ENCODE measurements at regions not wholly inside any gene's neighbourhood (a gene's known extent, or its start where the extent isn't known, plus 50 kb on each side); places are given as distances from the start of the nearest gene placed in this dataset.

GRCh38 chr21:43290421-43291346 is 121.9 kb downstream of the CRYAA start:
- no peak for DNase-seq (ENCODE audit: low spot score)
- TF ChIP-seq CTCF (conservative IDR thresholded peaks at IDR 0.05; ENCODE audit: low read depth, low read length) (no peak), EZH2 (IDR thresholded peaks at IDR 0.05; ENCODE audit: borderline replicate concordance, low read depth, low read length, poor library complexity, severe bottlenecking) (no peak)
- intact Hi-C loops (cut with micrococcal nuclease; ENCODE audit: unreplicated experiment), result no loop called here
- no peaks in the 10 kb centered on the region for H3K9me3 ChIP-seq (ENCODE audit: low read depth, low read length, poor library complexity, severe bottlenecking)
- H3K36me3 ChIP-seq (ENCODE audit: insufficient read depth, low read length, poor library complexity, severe bottlenecking), result no peaks in the 10 kb centered on the region
- H3K4me1 ChIP-seq (ENCODE audit: insufficient read depth, low read length, poor library complexity, severe bottlenecking), result no peaks in the 10 kb centered on the region
- no peak overlapping the region for H3K27ac ChIP-seq (ENCODE audit: low read depth, low read length, poor library complexity, severe bottlenecking)
- POLR2A ChIA-PET (ENCODE audit: low non-redundant PET), result no interaction called here
- no peak overlapping the region for H3K4me3 ChIP-seq (ENCODE audit: low read depth, low read length, poor library complexity, severe bottlenecking)
- no TSS peak for BruUV-seq (replicated peaks)
- H3K27me3 ChIP-seq (replicated peaks; ENCODE audit: insufficient read depth, low read depth, low read length, poor library complexity), result no peaks in the 10 kb centered on the region
- CTCF ChIA-PET, result no interaction called here

GRCh38 chr21:43289966-43290365 is 121.2 kb downstream of the CRYAA start:
- no peak for DNase-seq (ENCODE audit: low spot score)
- no peaks in the 10 kb centered on the region for H3K4me1 ChIP-seq (ENCODE audit: insufficient read depth, low read length, poor library complexity, severe bottlenecking)
- no peak overlapping the region for H3K4me3 ChIP-seq (ENCODE audit: low read depth, low read length, poor library complexity, severe bottlenecking)
- H3K36me3 ChIP-seq (ENCODE audit: insufficient read depth, low read length, poor library complexity, severe bottlenecking), result no peaks in the 10 kb centered on the region
- H3K27me3 ChIP-seq (replicated peaks; ENCODE audit: insufficient read depth, low read depth, low read length, poor library complexity), result no peaks in the 10 kb centered on the region
- no peak overlapping the region for H3K27ac ChIP-seq (ENCODE audit: low read depth, low read length, poor library complexity, severe bottlenecking)
- intact Hi-C loops (cut with micrococcal nuclease; ENCODE audit: unreplicated experiment), result no loop called here
- CTCF ChIA-PET, result no interaction called here
- H3K9me3 ChIP-seq (ENCODE audit: low read depth, low read length, poor library complexity, severe bottlenecking), result no peaks in the 10 kb centered on the region
- POLR2A ChIA-PET (ENCODE audit: low non-redundant PET), result no interaction called here
- no TSS peak for BruUV-seq (replicated peaks)
- TF ChIP-seq EZH2 (IDR thresholded peaks at IDR 0.05; ENCODE audit: borderline replicate concordance, low read depth, low read length, poor library complexity, severe bottlenecking) (no peak), CTCF (conservative IDR thresholded peaks at IDR 0.05; ENCODE audit: low read depth, low read length) (no peak)

- no peak for TF ChIP-seq EZH2 (IDR thresholded peaks at IDR 0.05; ENCODE audit: borderline replicate concordance, low read depth, low read length, poor library complexity, severe bottlenecking)
- CTCF ChIA-PET, result no interaction called here
- H3K27me3 ChIP-seq (replicated peaks; ENCODE audit: insufficient read depth, low read depth, low read length, poor library complexity), result no peaks in the 10 kb centered on the region
- no peak overlapping the region for H3K27ac ChIP-seq (ENCODE audit: low read depth, low read length, poor library complexity, severe bottlenecking)
- intact Hi-C loops (cut with micrococcal nuclease; ENCODE audit: unreplicated experiment), result no loop called here
- no peaks in the 10 kb centered on the region for H3K4me1 ChIP-seq (ENCODE audit: insufficient read depth, low read length, poor library complexity, severe bottlenecking)
- no peaks in the 10 kb centered on the region for H3K36me3 ChIP-seq (ENCODE audit: insufficient read depth, low read length, poor library complexity, severe bottlenecking)
- POLR2A ChIA-PET (ENCODE audit: low non-redundant PET), result no interaction called here
- no peaks in the 10 kb centered on the region for H3K9me3 ChIP-seq (ENCODE audit: low read depth, low read length, poor library complexity, severe bottlenecking)
- no peak for DNase-seq (ENCODE audit: low spot score)
- no peak overlapping the region for H3K4me3 ChIP-seq (ENCODE audit: low read depth, low read length, poor library complexity, severe bottlenecking)
- no TSS peak for BruUV-seq (replicated peaks)
Measured at GRCh38 chr21:43289442-43289841, 120.6 kb downstream of the CRYAA start.

All from A673 (cell line).